ENCODE measurements at regions not wholly inside any gene's neighbourhood (a gene's known extent, or its start where the extent isn't known, plus 50 kb on each side); places are given as distances from the start of the nearest gene placed in this dataset.

DNA sequence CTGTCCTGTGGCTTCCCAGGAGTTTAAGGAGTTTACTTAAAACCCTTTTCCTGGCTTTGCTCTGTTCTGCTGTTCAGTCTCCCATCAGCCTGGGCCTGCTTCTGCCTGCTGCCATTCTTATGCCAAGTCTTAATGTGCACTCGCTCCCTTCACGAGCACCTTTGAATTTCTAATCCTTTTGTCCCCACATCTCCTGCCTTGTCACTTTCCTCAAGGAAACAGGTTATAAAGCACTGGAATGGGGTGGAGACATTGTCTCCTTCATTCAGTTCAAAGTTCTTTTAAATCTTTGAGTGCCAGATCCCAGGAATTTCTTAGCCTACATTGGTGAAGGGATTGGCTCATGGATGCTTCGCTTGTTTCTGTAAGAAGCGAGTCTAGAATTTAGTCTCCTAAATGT lies 87.2 kb upstream of the LIFR start:
- TF ChIP-seq POLR2AphosphoS5 (IDR thresholded peaks at IDR 0.05; ENCODE audit: low read depth, low read length) = no peak
- TF ChIP-seq, protein P1, sequence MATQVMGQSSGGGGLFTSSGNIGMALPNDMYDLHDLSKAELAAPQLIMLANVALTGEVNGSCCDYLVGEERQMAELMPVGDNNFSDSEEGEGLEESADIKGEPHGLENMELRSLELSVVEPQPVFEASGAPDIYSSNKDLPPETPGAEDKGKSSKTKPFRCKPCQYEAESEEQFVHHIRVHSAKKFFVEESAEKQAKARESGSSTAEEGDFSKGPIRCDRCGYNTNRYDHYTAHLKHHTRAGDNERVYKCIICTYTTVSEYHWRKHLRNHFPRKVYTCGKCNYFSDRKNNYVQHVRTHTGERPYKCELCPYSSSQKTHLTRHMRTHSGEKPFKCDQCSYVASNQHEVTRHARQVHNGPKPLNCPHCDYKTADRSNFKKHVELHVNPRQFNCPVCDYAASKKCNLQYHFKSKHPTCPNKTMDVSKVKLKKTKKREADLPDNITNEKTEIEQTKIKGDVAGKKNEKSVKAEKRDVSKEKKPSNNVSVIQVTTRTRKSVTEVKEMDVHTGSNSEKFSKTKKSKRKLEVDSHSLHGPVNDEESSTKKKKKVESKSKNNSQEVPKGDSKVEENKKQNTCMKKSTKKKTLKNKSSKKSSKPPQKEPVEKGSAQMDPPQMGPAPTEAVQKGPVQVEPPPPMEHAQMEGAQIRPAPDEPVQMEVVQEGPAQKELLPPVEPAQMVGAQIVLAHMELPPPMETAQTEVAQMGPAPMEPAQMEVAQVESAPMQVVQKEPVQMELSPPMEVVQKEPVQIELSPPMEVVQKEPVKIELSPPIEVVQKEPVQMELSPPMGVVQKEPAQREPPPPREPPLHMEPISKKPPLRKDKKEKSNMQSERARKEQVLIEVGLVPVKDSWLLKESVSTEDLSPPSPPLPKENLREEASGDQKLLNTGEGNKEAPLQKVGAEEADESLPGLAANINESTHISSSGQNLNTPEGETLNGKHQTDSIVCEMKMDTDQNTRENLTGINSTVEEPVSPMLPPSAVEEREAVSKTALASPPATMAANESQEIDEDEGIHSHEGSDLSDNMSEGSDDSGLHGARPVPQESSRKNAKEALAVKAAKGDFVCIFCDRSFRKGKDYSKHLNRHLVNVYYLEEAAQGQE (IDR thresholded peaks at IDR 0.05; ENCODE audit: insufficient read depth in 1 of 2, low read depth in 2 of 2, low read length in 2 of 2) = no peak
- no peak for TF ChIP-seq TAF1 (IDR thresholded peaks at IDR 0.05; ENCODE audit: borderline replicate concordance, insufficient read depth, low read length)

Data from PFSK-1 (cell line).